ENCODE measurements at regions not wholly inside any gene's neighbourhood (a gene's known extent, or its start where the extent isn't known, plus 50 kb on each side); places are given as distances from the start of the nearest gene placed in this dataset.
"Not testable (repeated sequence)": the region's sequence is repeated elsewhere in the genome, so short reads cannot be mapped to it uniquely, and the experiment has no call there.

- Mint-ChIP-seq H3K36me3 (no peaks in the 10 kb centered on the region), H3K4me1 (peaks cover 9% of the 10 kb centered on the region), H3K27me3 (ENCODE audit: low read depth in 3 of 3) (peaks cover 0 to 4% (median 2%) of the 10 kb centered on the region in 3 donors), H3K27ac (no peak overlapping the region), H3K4me3 (no peak overlapping the region), H3K9me3 (no peaks in the 10 kb centered on the region)
- no peak for DNase-seq
- Histone ChIP-seq H4K20me1 (ENCODE audit: insufficient read depth, low read length) (no peaks in the 10 kb centered on the region), H3K4me3 (replicated peaks in 1 of 3; ENCODE audit: low read depth in 2 of 3, low read length in 3 of 3) (no peak overlapping the region), H3K36me3 (replicated peaks in 1 of 2; ENCODE audit: control insufficient read depth in 1 of 2, insufficient read depth in 2 of 2, low read length in 2 of 2) (no peaks in the 10 kb centered on the region), H3K79me2 (ENCODE audit: insufficient read depth, low read length) (no peaks in the 10 kb centered on the region), H3K4me2 (replicated peaks; ENCODE audit: extremely low read depth, low read length, poor library complexity, severe bottlenecking) (no peak overlapping the region), H3K4me1 (ENCODE audit: control insufficient read depth in 1 of 2, insufficient read depth in 2 of 2, low read length in 2 of 2) (peaks cover 1 to 2% of the 10 kb centered on the region in 2 donors), H3K27me3 (ENCODE audit: control insufficient read depth in 2 of 2, insufficient read depth in 2 of 2, low read length in 2 of 2) (no peaks in the 10 kb centered on the region), H3K9me3 (replicated peaks in 1 of 2; ENCODE audit: control insufficient read depth in 1 of 2, insufficient read depth in 1 of 2, low read length in 2 of 2) (no peaks in the 10 kb centered on the region), H2AFZ (ENCODE audit: insufficient read depth, low read depth, low read length, poor library complexity, severe bottlenecking) (no peak overlapping the region), H3K27ac (ENCODE audit: low read depth in 1 of 2, low read length in 2 of 2) (no peak overlapping the region), H3K9ac (ENCODE audit: insufficient read depth, low read length, poor library complexity, severe bottlenecking) (no peak overlapping the region)
- intact Hi-C loops (cut with micrococcal nuclease) = no loop called here
- no CpG with 5 or more reads among the region's 2 CpGs for WGBS (ENCODE audit: insufficient coverage)
- no peak for TF ChIP-seq CTCF (IDR thresholded peaks at IDR 0.05)
Measured at GRCh38 chr13:44147648-44148047, 226.0 kb upstream of the SERP2 start.

- Histone ChIP-seq H3K36me3 (replicated peaks in 1 of 2; ENCODE audit: control insufficient read depth in 1 of 2, insufficient read depth in 2 of 2, low read length in 2 of 2) (no peaks in the 10 kb centered on the region), H3K4me3 (replicated peaks in 1 of 3; ENCODE audit: low read depth in 2 of 3, low read length in 3 of 3) (no peak overlapping the region), H3K27me3 (ENCODE audit: control insufficient read depth in 2 of 2, insufficient read depth in 2 of 2, low read length in 2 of 2) (no peaks in the 10 kb centered on the region), H3K27ac (ENCODE audit: low read depth in 1 of 2, low read length in 2 of 2) (no peak overlapping the region), H3K4me1 (ENCODE audit: control insufficient read depth in 1 of 2, insufficient read depth in 2 of 2, low read length in 2 of 2) (no peaks in the 10 kb centered on the region), H4K20me1 (ENCODE audit: insufficient read depth, low read length) (no peaks in the 10 kb centered on the region), H3K4me2 (replicated peaks; ENCODE audit: extremely low read depth, low read length, poor library complexity, severe bottlenecking) (no peak overlapping the region), H3K9me3 (replicated peaks in 1 of 2; ENCODE audit: control insufficient read depth in 1 of 2, insufficient read depth in 1 of 2, low read length in 2 of 2) (no peaks in the 10 kb centered on the region), H3K79me2 (ENCODE audit: insufficient read depth, low read length) (no peaks in the 10 kb centered on the region), H3K9ac (ENCODE audit: insufficient read depth, low read length, poor library complexity, severe bottlenecking) (no peak overlapping the region), H2AFZ (ENCODE audit: insufficient read depth, low read depth, low read length, poor library complexity, severe bottlenecking) (no peak overlapping the region)
- intact Hi-C loops (cut with micrococcal nuclease) = no loop called here
- no peak for TF ChIP-seq CTCF (IDR thresholded peaks at IDR 0.05)
- DNase-seq = no peak
- no peaks in the 10 kb centered on the region for H3K36me3 Mint-ChIP-seq
- WGBS (ENCODE audit: insufficient coverage) = 97% methylated on average over 5 of the region's 5 CpGs
- no peaks in the 10 kb centered on the region for H3K9me3 Mint-ChIP-seq
- H3K27me3 Mint-ChIP-seq (ENCODE audit: low read depth in 3 of 3) = peaks cover 0 to 4% (median 0%) of the 10 kb centered on the region in 3 donors
- peaks cover 8% of the 10 kb centered on the region for H3K4me1 Mint-ChIP-seq
- H3K27ac Mint-ChIP-seq = no peak overlapping the region
- H3K4me3 Mint-ChIP-seq = no peak overlapping the region
Measured at GRCh38 chr13:44148159-44148914, 225.3 kb upstream of the SERP2 start.

GRCh38 chr13:44149231-44149630, 224.4 kb upstream of the SERP2 start:
- H3K4me1 Mint-ChIP-seq; DNase-seq; H3K9me3 ChIP-seq (replicated peaks in 1 of 2; ENCODE audit: control insufficient read depth in 1 of 2, insufficient read depth in 1 of 2, low read length in 2 of 2); H3K4me2 ChIP-seq (replicated peaks; ENCODE audit: extremely low read depth, low read length, poor library complexity, severe bottlenecking); H3K36me3 Mint-ChIP-seq; H3K27me3 Mint-ChIP-seq (ENCODE audit: low read depth in 3 of 3); H2AFZ ChIP-seq (ENCODE audit: insufficient read depth, low read depth, low read length, poor library complexity, severe bottlenecking); H3K27ac Mint-ChIP-seq; H3K4me3 Mint-ChIP-seq; H3K79me2 ChIP-seq (ENCODE audit: insufficient read depth, low read length); H4K20me1 ChIP-seq (ENCODE audit: insufficient read depth, low read length); H3K9me3 Mint-ChIP-seq; H3K4me3 ChIP-seq (replicated peaks in 1 of 3; ENCODE audit: low read depth in 2 of 3, low read length in 3 of 3); H3K27me3 ChIP-seq (ENCODE audit: control insufficient read depth in 2 of 2, insufficient read depth in 2 of 2, low read length in 2 of 2); H3K9ac ChIP-seq (ENCODE audit: insufficient read depth, low read length, poor library complexity, severe bottlenecking); H3K27ac ChIP-seq (ENCODE audit: low read depth in 1 of 2, low read length in 2 of 2); intact Hi-C loops (cut with micrococcal nuclease); H3K4me1 ChIP-seq (ENCODE audit: control insufficient read depth in 1 of 2, insufficient read depth in 2 of 2, low read length in 2 of 2); H3K36me3 ChIP-seq (replicated peaks in 1 of 2; ENCODE audit: control insufficient read depth in 1 of 2, insufficient read depth in 2 of 2, low read length in 2 of 2): not testable (repeated sequence)
- WGBS (ENCODE audit: insufficient coverage) = no CpG with 5 or more reads among the region's 3 CpGs
